GM12878 (cell line): ENCODE measurements at regions not wholly inside any gene's neighbourhood (a gene's known extent, or its start where the extent isn't known, plus 50 kb on each side); places are given as distances from the start of the nearest gene placed in this dataset.

ENCODE experiments used
- ATAC-seq: fragments of 200-7000 bp; cut with Tn5 transposase; 3 replicates; pipeline ENCODE4 v1.9.1; 2020; ENCODE audit warnings: mild to moderate bottlenecking, moderate library complexity
- BruUV-seq: library from RNA; stranded (reverse); fragments of 400-500 nt; replicated peaks from 2 replicates; lab custom pipeline; 2021; lab: Mats Ljungman, UMichigan
- CTCF ChIA-PET: fragments of 300-600 bp; sonication (Branson Sonifier 250); formaldehyde crosslinking; extraction: SDS; loops from one replicate; lab custom pipeline; 2021; ENCODE audit warnings: inconsistent platforms; lab: Yijun Ruan, JAX
- POLR2A ChIA-PET: fragments of 350-600 bp; formaldehyde crosslinking; extraction: SDS; loops from one replicate; lab custom pipeline; 2021; ENCODE audit warnings: inconsistent platforms; lab: Charles Lee
- RAD21 ChIA-PET: fragments of 300-600 bp; sonication (Branson Sonifier 250); formaldehyde crosslinking; loops from one replicate; lab custom pipeline; 2023; ENCODE audit warnings: antibody characterized with exemption; ENCODE audit not compliant: unreplicated experiment; lab: Charles Lee
- SMC1A ChIA-PET: fragments of 300-600 bp; sonication (Branson Sonifier 250); formaldehyde crosslinking; loops from one replicate; lab custom pipeline; 2023; ENCODE audit not compliant: unreplicated experiment, uncharacterized antibody; lab: Charles Lee
- DNase-seq: peaks from one replicate; pipeline ENCODE4 v3.0.0-alpha.2; 2011; ENCODE audit warnings: low read depth, low spot score
- FAIRE-seq: peaks from 3 replicates; lab custom pipeline; 2011; peaks lifted over from hg19 to GRCh38; lab: Jason Lieb, UNC
- H2AFZ ChIP-seq: 2 replicates; pipeline ENCODE4 v1.6.0; 2011; ENCODE audit warnings: low read depth, low read length, control low read depth; ENCODE audit not compliant: control insufficient read depth
- H3K27ac ChIP-seq: 2 replicates; pipeline ENCODE4 v1.5.1; 2011; ENCODE audit warnings: control low read depth; ENCODE audit not compliant: control insufficient read depth, insufficient read depth
- H3K27me3 ChIP-seq, 2 experiments: replicated peaks in 1 of 2; 2 replicates each; pipeline versions ENCODE4 v1.6.0 to v1.6.1; 2011; ENCODE audit warnings: low read length in 1 of 2; ENCODE audit not compliant: control insufficient read depth in 2 of 2, insufficient read depth in 2 of 2
- H3K36me3 ChIP-seq, 2 experiments: 2 replicates each; pipeline ENCODE4 v1.5.1; 2011; ENCODE audit warnings: low read length in 1 of 2; ENCODE audit not compliant: control insufficient read depth in 2 of 2, insufficient read depth in 2 of 2
- H3K4me1 ChIP-seq: 2 replicates; pipeline ENCODE4 v1.6.1; 2011; ENCODE audit warnings: mild to moderate bottlenecking, low read length, moderate library complexity, mixed read lengths; ENCODE audit not compliant: control insufficient read depth, insufficient read depth
- H3K4me2 ChIP-seq: 2 replicates; pipeline ENCODE4 v1.6.0; 2011; ENCODE audit warnings: control low read depth; ENCODE audit not compliant: control insufficient read depth, insufficient read depth
- H3K4me3 ChIP-seq: fragments of 200-600 bp; sonication (generic); 2 replicates; pipeline ENCODE4 v1.5.1; 2016
- H3K79me2 ChIP-seq: 2 replicates; pipeline ENCODE4 v1.6.0; 2011; ENCODE audit warnings: low read length; ENCODE audit not compliant: control insufficient read depth, insufficient read depth
- H3K9ac ChIP-seq: 2 replicates; pipeline ENCODE4 v1.8.0; 2011; ENCODE audit warnings: low read length, control low read depth, mixed read lengths; ENCODE audit not compliant: control insufficient read depth, insufficient read depth
- H3K9me3 ChIP-seq: replicated peaks from 3 replicates; pipeline ENCODE4 v1.5.1; 2011; ENCODE audit warnings: mild to moderate bottlenecking, low read length; ENCODE audit not compliant: control insufficient read depth, insufficient read depth
- H4K20me1 ChIP-seq: 2 replicates; pipeline ENCODE4 v1.6.0; 2011; ENCODE audit not compliant: control insufficient read depth, insufficient read depth
- BACH1 ChIP-seq: fragments of 450-650 bp; IDR thresholded peaks from 2 replicates; pipeline ENCODE4 v1.6.1; 2017; ENCODE audit warnings: mild to moderate bottlenecking, borderline replicate concordance
- MYC ChIP-seq: IDR thresholded peaks from 2 replicates; pipeline ENCODE4 v1.6.1; 2011; ENCODE audit warnings: mild to moderate bottlenecking, low read length, moderate library complexity, inconsistent platforms; ENCODE audit not compliant: insufficient read depth, insufficient replicate concordance, insufficient read length, severe bottlenecking
- PAX8 ChIP-seq: fragments of 450-650 bp; IDR thresholded peaks from 2 replicates; pipeline ENCODE4 v1.6.1; 2017; ENCODE audit warnings: mild to moderate bottlenecking, moderate library complexity
- POLR2AphosphoS2 ChIP-seq: IDR thresholded peaks from 2 replicates; pipeline ENCODE4 v1.6.1; 2011; ENCODE audit warnings: low read depth, mild to moderate bottlenecking, low read length, improper control_type of control experiment, moderate library complexity
- SKIL ChIP-seq: fragments of 450-650 bp; IDR thresholded peaks from 2 replicates; pipeline ENCODE4 v1.6.1; 2017; ENCODE audit warnings: mild to moderate bottlenecking, low read depth, inconsistent platforms; ENCODE audit not compliant: poor library complexity, severe bottlenecking
- SP1 ChIP-seq: IDR thresholded peaks from one replicate; pipeline ENCODE4 v1.6.1; 2011; ENCODE audit warnings: low read depth, low read length
- SUPT20H ChIP-seq: IDR thresholded peaks from 2 replicates; pipeline ENCODE4 v1.6.1; 2011; ENCODE audit warnings: low read depth, mild to moderate bottlenecking, low read length, moderate library complexity, borderline replicate concordance; ENCODE audit not compliant: control insufficient read depth
- WGBS: methylation state at CpG from one replicate; pipeline ENCODE4 v1.1.6; 2016; ENCODE audit warnings: low lambda C conversion rate; ENCODE audit not compliant: insufficient replicate concordance, insufficient coverage; ENCODE audit errors: missing lambda C conversion rate; 5-methylcytosine and 5-hydroxymethylcytosine counted together
- in situ Hi-C: fragments of 300-500 bp; cut with MboI; formaldehyde crosslinking; loops from 9 replicates; pipeline ENCODE4 v1.14.3; 2018; ENCODE audit warnings: mixed read lengths
- intact Hi-C: fragments of 100-400 bp; cut with micrococcal nuclease; formaldehyde crosslinking; loops from one replicate; pipeline ENCODE4 v1.14.2; 2022; ENCODE audit not compliant: unreplicated experiment

GRCh38 chr3:72606005-72606800, 242.0 kb downstream of the SHQ1 start:
- H3K4me3 ChIP-seq, result no peak overlapping the region
- in situ Hi-C loops (no loop called here), intact Hi-C loops (no loop called here)
- no peaks in the 10 kb centered on the region for H3K36me3 ChIP-seq
- ATAC-seq (no peak), DNase-seq (no peak), FAIRE-seq (no peak)
- H2AFZ ChIP-seq, result no peak overlapping the region
- no peak overlapping the region for H3K4me2 ChIP-seq
- SMC1A ChIA-PET, result interaction anchor here (0.8 to 1.0 kb wide), 2 partner anchors 9 to 60 kb away, joined by 4 read pairs; no protein-coding TSS in a partner anchor
- no peaks in the 10 kb centered on the region for H4K20me1 ChIP-seq
- 27% methylated on average over 6 of the region's 6 CpGs for WGBS
- no TSS peak for BruUV-seq
- TF ChIP-seq SUPT20H, result no peak
- TF ChIP-seq PAX8, result no peak
- no peak for TF ChIP-seq MYC
- no peak for TF ChIP-seq BACH1
- TF ChIP-seq POLR2AphosphoS2, result no peak
- no peak for TF ChIP-seq SKIL
- TF ChIP-seq SP1, result no peak
- no peaks in the 10 kb centered on the region for H3K4me1 ChIP-seq
- H3K27me3 ChIP-seq, result peaks cover 0 to 2% of the 10 kb centered on the region in 2 experiments; a peak in 1 of 4 replicates
- no peak overlapping the region for H3K9ac ChIP-seq
- RAD21 ChIA-PET, result interaction anchor here (1.0 kb wide), 1 partner anchor 60 kb away, joined by 3 read pairs; no protein-coding TSS in a partner anchor
- POLR2A ChIA-PET, result no interaction called here
- H3K79me2 ChIP-seq, result no peaks in the 10 kb centered on the region
- H3K27ac ChIP-seq, result no peak overlapping the region
- CTCF ChIA-PET, result interaction anchor here (0.6 kb wide), 1 partner anchor 30 kb away, joined by 3 read pairs; no protein-coding TSS in a partner anchor
- no peaks in the 10 kb centered on the region for H3K9me3 ChIP-seq
